Trophoblast cell (in vitro differentiated cells and primary cell): ENCODE measurements at regions not wholly inside any gene's neighbourhood (a gene's known extent, or its start where the extent isn't known, plus 50 kb on each side); places are given as distances from the start of the nearest gene placed in this dataset.

Source experiments
- DNase-seq, 2 donors: peaks; one replicate each; pipeline ENCODE4 v3.0.0-alpha.2; 2016
- H2AFZ ChIP-seq: 2 replicates; pipeline ENCODE4 v1.6.1; 2013; ENCODE audit warnings: low read length, moderate library complexity, mild to moderate bottlenecking; ENCODE audit not compliant: insufficient read depth, poor library complexity
- H2AK5ac ChIP-seq: 2 replicates; pipeline ENCODE4 v1.6.1; 2013; ENCODE audit warnings: mild to moderate bottlenecking, low read length
- H2BK120ac ChIP-seq: 2 replicates; pipeline ENCODE4 v1.6.1; 2013; ENCODE audit warnings: low read length, mild to moderate bottlenecking, moderate library complexity; ENCODE audit not compliant: insufficient read depth, poor library complexity
- H2BK12ac ChIP-seq: 2 replicates; pipeline ENCODE4 v1.6.1; 2013; ENCODE audit warnings: mild to moderate bottlenecking, low read length, moderate library complexity
- H2BK5ac ChIP-seq: 2 replicates; pipeline ENCODE4 v1.6.1; 2013; ENCODE audit warnings: low read length, low read depth, moderate library complexity, mild to moderate bottlenecking; ENCODE audit not compliant: poor library complexity
- H3K14ac ChIP-seq: 2 replicates; pipeline ENCODE4 v1.6.1; 2013; ENCODE audit warnings: mild to moderate bottlenecking, low read length
- H3K18ac ChIP-seq: 2 replicates; pipeline ENCODE4 v1.6.1; 2013; ENCODE audit warnings: mild to moderate bottlenecking, low read length
- H3K23ac ChIP-seq: 2 replicates; pipeline ENCODE4 v1.6.1; 2013; ENCODE audit warnings: low read length
- H3K27ac ChIP-seq: 2 replicates; pipeline ENCODE4 v1.5.1; 2013; ENCODE audit warnings: low read depth, mild to moderate bottlenecking, inconsistent platforms, low read length, moderate library complexity
- H3K27me3 ChIP-seq: 2 replicates; pipeline ENCODE4 v1.6.1; 2013; ENCODE audit warnings: inconsistent platforms, mild to moderate bottlenecking, low read length, moderate library complexity; ENCODE audit not compliant: insufficient read depth
- H3K36me3 ChIP-seq, 2 experiments: 1 replicate in 1 of 2; 2 replicates in 1 of 2; pipeline ENCODE4 v1.6.1; 2013; ENCODE audit warnings: low read length in 2 of 2, mild to moderate bottlenecking in 2 of 2, moderate library complexity in 1 of 2; ENCODE audit not compliant: insufficient read depth in 2 of 2, control insufficient read depth in 1 of 2
- H3K4ac ChIP-seq: 2 replicates; pipeline ENCODE4 v1.6.1; 2013; ENCODE audit warnings: low read depth, mild to moderate bottlenecking, low read length, moderate library complexity
- H3K4me1 ChIP-seq, 2 experiments: 1 replicate in 1 of 2; 2 replicates in 1 of 2; pipeline ENCODE4 v1.6.1; 2013; ENCODE audit warnings: low read length in 2 of 2, mild to moderate bottlenecking in 2 of 2, moderate library complexity in 1 of 2; ENCODE audit not compliant: insufficient read depth in 2 of 2, control insufficient read depth in 1 of 2
- H3K4me2 ChIP-seq: 2 replicates; pipeline ENCODE4 v1.6.1; 2013; ENCODE audit warnings: inconsistent platforms, mild to moderate bottlenecking, low read length, moderate library complexity
- H3K4me3 ChIP-seq: 2 replicates; pipeline ENCODE4 v1.5.1; 2013; ENCODE audit warnings: mild to moderate bottlenecking, low read depth, low read length, inconsistent platforms
- H3K79me1 ChIP-seq: one replicate; pipeline ENCODE4 v1.6.1; 2013; ENCODE audit warnings: low read length
- H3K79me2 ChIP-seq: 2 replicates; pipeline ENCODE4 v1.6.1; 2013; ENCODE audit warnings: low read length, mild to moderate bottlenecking; ENCODE audit not compliant: control insufficient read depth, insufficient read depth, poor library complexity
- H3K9ac ChIP-seq: 2 replicates; pipeline ENCODE4 v1.6.1; 2013; ENCODE audit warnings: mild to moderate bottlenecking, low read length
- H3K9me3 ChIP-seq: 2 replicates; pipeline ENCODE4 v1.6.1; 2013; ENCODE audit warnings: low read depth, mild to moderate bottlenecking, control low read depth, inconsistent platforms, low read length; ENCODE audit not compliant: insufficient read depth
- H4K12ac ChIP-seq: 2 replicates; pipeline ENCODE4 v1.6.1; 2013; ENCODE audit warnings: low read depth, mild to moderate bottlenecking, low read length, moderate library complexity
- H4K8ac ChIP-seq: 2 replicates; pipeline ENCODE4 v1.6.1; 2013; ENCODE audit warnings: low read depth, mild to moderate bottlenecking, low read length, moderate library complexity
- H4K91ac ChIP-seq: one replicate; pipeline ENCODE4 v1.6.1; 2013; ENCODE audit warnings: low read depth, mild to moderate bottlenecking, low read length, moderate library complexity
- WGBS: extraction: QIAGEN DNeasy Blood & Tissue Kit; methylation state at CpG from one replicate; pipeline ENCODE4 v1.1.7; 2013; ENCODE audit warnings: missing lambda C conversion rate; ENCODE audit not compliant: insufficient read length, insufficient coverage; ENCODE audit errors: extremely low coverage; 5-methylcytosine and 5-hydroxymethylcytosine counted together

DNA sequence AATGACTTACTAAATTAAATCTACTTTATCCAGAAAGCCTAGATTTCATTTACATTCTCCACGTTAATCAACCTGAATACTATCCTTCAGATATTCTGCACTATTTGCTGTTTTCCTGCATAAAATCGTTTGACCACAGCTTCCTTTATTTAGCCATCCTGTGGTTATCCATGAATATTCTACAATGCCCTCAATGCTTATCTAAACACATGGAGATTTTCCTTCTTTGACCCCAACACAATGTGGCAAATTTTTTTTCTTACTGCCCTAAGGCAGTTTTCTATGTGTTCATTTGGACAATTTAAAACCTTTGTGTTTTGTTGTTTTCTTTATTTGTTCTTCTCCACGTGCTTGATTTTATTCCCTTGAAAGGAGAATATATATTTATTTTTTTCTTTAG lies 495.5 kb upstream of the ROBO1 start:
- H4K91ac ChIP-seq: no peak overlapping the region
- H3K14ac ChIP-seq: no peak overlapping the region
- H3K18ac ChIP-seq: no peak overlapping the region
- no peaks in the 10 kb centered on the region for H3K79me1 ChIP-seq
- no peak overlapping the region for H2AFZ ChIP-seq
- H4K8ac ChIP-seq: no peak overlapping the region
- no peak overlapping the region for H2BK120ac ChIP-seq
- no peak overlapping the region for H3K23ac ChIP-seq
- H3K79me2 ChIP-seq: no peaks in the 10 kb centered on the region
- no peak overlapping the region for H3K9ac ChIP-seq
- no peak overlapping the region for H2AK5ac ChIP-seq
- H3K27ac ChIP-seq: no peak overlapping the region
- H3K36me3 ChIP-seq: no peaks in the 10 kb centered on the region
- no peak overlapping the region for H2BK12ac ChIP-seq
- no peak overlapping the region for H3K4ac ChIP-seq
- no peaks in the 10 kb centered on the region for H3K9me3 ChIP-seq
- H3K4me1 ChIP-seq: no peaks in the 10 kb centered on the region
- no peak overlapping the region for H3K4me3 ChIP-seq
- no peak for DNase-seq
- H2BK5ac ChIP-seq: no peak overlapping the region
- no peak overlapping the region for H3K4me2 ChIP-seq
- no peaks in the 10 kb centered on the region for H3K27me3 ChIP-seq
- WGBS: no CpG with 5 or more reads among the region's 3 CpGs
- no peak overlapping the region for H4K12ac ChIP-seq

DNA sequence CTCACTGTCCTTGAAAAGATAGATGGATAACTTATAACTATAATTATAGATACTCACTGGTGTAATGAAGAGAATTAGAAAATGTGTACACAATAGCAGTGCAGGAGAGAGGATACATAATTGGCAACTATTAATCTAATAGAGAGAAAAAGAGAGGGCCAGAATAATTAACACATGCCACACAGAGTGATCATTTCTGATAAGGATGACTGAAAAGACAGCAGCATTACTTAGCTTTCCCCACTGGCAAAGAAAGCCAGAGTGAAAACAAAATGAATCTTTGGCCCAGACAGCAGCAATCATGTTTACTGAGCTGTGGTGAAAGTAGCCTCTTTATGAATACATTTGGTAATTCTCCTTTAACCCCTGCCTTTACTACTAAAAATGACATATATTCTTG lies 493.3 kb upstream of the ROBO1 start:
- H3K79me2 ChIP-seq: no peaks in the 10 kb centered on the region
- no peak overlapping the region for H3K4me2 ChIP-seq
- H4K91ac ChIP-seq: no peak overlapping the region

DNA sequence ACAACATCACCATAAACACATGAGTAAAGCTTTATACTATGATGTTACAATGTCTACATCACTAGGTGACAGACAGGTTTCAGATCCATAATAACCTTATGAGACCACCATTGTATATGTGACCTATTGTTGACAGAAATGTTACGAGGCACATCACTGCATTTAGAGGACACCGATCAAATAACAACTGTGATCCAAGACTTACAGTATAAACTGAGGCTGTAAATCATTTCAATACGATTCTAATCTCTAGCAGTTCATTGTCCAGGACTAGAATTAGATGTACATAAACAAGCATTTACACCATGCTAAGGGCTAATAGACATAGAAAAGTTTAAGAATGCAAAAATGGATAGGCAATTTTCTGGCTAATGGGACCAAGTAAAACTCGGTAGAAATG lies 491.9 kb upstream of the ROBO1 start:
- Histone ChIP-seq H3K9me3 (no peaks in the 10 kb centered on the region), H3K4me2 (no peak overlapping the region), H3K18ac (no peak overlapping the region), H3K4me3 (no peak overlapping the region), H3K9ac (no peak overlapping the region), H3K23ac (no peak overlapping the region), H2AFZ (no peak overlapping the region), H2BK5ac (no peak overlapping the region), H3K79me1 (no peaks in the 10 kb centered on the region), H3K36me3 (no peaks in the 10 kb centered on the region), H3K79me2 (no peaks in the 10 kb centered on the region), H4K8ac (no peak overlapping the region), H2BK120ac (no peak overlapping the region), H3K27me3 (no peaks in the 10 kb centered on the region), H2BK12ac (no peak overlapping the region), H3K14ac (no peak overlapping the region), H2AK5ac (no peak overlapping the region), H4K91ac (no peak overlapping the region), H4K12ac (no peak overlapping the region), H3K4me1 (no peaks in the 10 kb centered on the region), H3K4ac (no peak overlapping the region), H3K27ac (no peak overlapping the region)
- no peak for DNase-seq
- no CpG with 5 or more reads among the region's 4 CpGs for WGBS

More for the DNA sequence above, 493.3 kb upstream of the ROBO1 start:
- Histone ChIP-seq H4K8ac (no peak overlapping the region), H4K12ac (no peak overlapping the region), H2BK5ac (no peak overlapping the region), H3K4me3 (no peak overlapping the region), H3K4ac (no peak overlapping the region), H3K18ac (no peak overlapping the region), H3K4me1 (no peaks in the 10 kb centered on the region), H2AFZ (no peak overlapping the region), H3K79me1 (no peaks in the 10 kb centered on the region), H3K23ac (no peak overlapping the region), H2AK5ac (no peak overlapping the region), H3K36me3 (no peaks in the 10 kb centered on the region), H3K27ac (no peak overlapping the region), H3K14ac (no peak overlapping the region), H3K27me3 (no peaks in the 10 kb centered on the region), H2BK12ac (no peak overlapping the region), H2BK120ac (no peak overlapping the region), H3K9me3 (no peaks in the 10 kb centered on the region), H3K9ac (no peak overlapping the region)
- DNase-seq: no peak

DNA sequence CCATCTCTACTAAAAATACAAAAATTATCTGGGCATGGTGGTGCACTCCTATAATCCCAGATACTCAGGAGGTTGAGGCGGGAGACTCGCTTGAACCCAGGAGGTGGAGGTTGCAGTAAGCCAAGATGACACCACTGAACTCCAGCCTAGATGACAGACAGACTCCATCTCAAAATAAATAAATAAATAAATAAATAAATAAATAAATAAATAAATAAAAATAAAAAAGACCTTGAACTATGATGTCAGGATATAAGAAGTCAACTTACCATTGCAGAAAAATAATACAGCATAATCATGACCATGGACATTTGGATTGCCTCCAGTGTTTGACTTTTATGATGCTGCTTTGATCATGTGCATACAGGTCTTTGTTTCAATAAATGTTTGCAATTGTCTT lies 484.3 kb upstream of the ROBO1 start:
- Histone ChIP-seq H3K14ac (no peak overlapping the region), H3K4me1 (no peaks in the 10 kb centered on the region), H3K23ac (no peak overlapping the region), H3K36me3 (no peaks in the 10 kb centered on the region), H3K4me3 (no peak overlapping the region), H2BK120ac (no peak overlapping the region), H2AFZ (no peak overlapping the region), H3K9ac (no peak overlapping the region), H3K27ac (no peak overlapping the region), H3K4me2 (no peak overlapping the region), H3K4ac (no peak overlapping the region), H3K18ac (no peak overlapping the region), H4K8ac (no peak overlapping the region), H2BK12ac (no peak overlapping the region), H3K27me3 (no peaks in the 10 kb centered on the region), H3K9me3 (no peaks in the 10 kb centered on the region), H4K12ac (no peak overlapping the region), H2BK5ac (no peak overlapping the region), H3K79me1 (no peaks in the 10 kb centered on the region), H4K91ac (no peak overlapping the region), H2AK5ac (no peak overlapping the region), H3K79me2 (no peaks in the 10 kb centered on the region)
- DNase-seq: no peak
- WGBS: no CpG with 5 or more reads among the region's 2 CpGs

DNA sequence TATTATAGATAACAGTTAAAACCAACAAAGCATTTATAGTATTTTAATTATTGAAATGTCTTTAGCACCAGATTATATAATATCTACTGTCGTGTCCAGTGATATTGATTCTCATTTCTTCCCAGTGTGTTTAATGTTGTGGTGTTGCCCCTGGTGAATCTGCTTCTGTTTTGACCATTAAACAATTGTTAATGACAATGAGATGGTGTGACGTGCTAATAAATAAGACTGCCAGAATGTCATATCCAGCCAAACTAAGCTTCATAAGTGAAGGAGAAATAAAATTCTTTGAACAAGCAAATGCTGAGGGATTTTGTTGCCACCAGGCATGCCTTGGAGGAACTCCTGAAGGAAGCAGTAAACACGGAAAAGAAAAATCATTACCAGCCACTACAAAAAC lies 480.0 kb upstream of the ROBO1 start:
- DNase-seq: no peak
- H3K4me2 ChIP-seq: no peak overlapping the region
- no peak overlapping the region for H3K14ac ChIP-seq
- no peak overlapping the region for H3K4ac ChIP-seq
- H3K27ac ChIP-seq: no peak overlapping the region
- H3K79me2 ChIP-seq: no peaks in the 10 kb centered on the region
- no peak overlapping the region for H4K12ac ChIP-seq
- H3K36me3 ChIP-seq: no peaks in the 10 kb centered on the region
- no peak overlapping the region for H3K9ac ChIP-seq
- no peaks in the 10 kb centered on the region for H3K79me1 ChIP-seq
- no peak overlapping the region for H4K8ac ChIP-seq
- no peak overlapping the region for H3K18ac ChIP-seq
- no peak overlapping the region for H4K91ac ChIP-seq
- no peaks in the 10 kb centered on the region for H3K9me3 ChIP-seq
- H2BK12ac ChIP-seq: no peak overlapping the region
- WGBS: no CpG with 5 or more reads among the region's 3 CpGs
- no peak overlapping the region for H3K23ac ChIP-seq
- no peaks in the 10 kb centered on the region for H3K27me3 ChIP-seq
- no peak overlapping the region for H3K4me3 ChIP-seq
- H2BK120ac ChIP-seq: no peak overlapping the region
- no peak overlapping the region for H2AFZ ChIP-seq
- no peaks in the 10 kb centered on the region for H3K4me1 ChIP-seq
- no peak overlapping the region for H2BK5ac ChIP-seq
- H2AK5ac ChIP-seq: no peak overlapping the region
